Thymus (tissue), 11 donors: ENCODE measurements at regions not wholly inside any gene's neighbourhood (a gene's known extent, or its start where the extent isn't known, plus 50 kb on each side); places are given as distances from the start of the nearest gene placed in this dataset.
"Not testable (repeated sequence)": the region's sequence is repeated elsewhere in the genome, so short reads cannot be mapped to it uniquely, and the experiment has no call there.

ENCODE experiments used
- DNase-seq, 9 donors: peaks; one replicate each; pipeline ENCODE4 v3.0.0-alpha.2; 2013; ENCODE audit warnings: low spot score in 9 of 9, low read depth in 6 of 9, missing footprints in 1 of 9
- H3K27ac ChIP-seq, 2 donors: one replicate each; pipeline ENCODE4 v1.5.1; 2013; ENCODE audit warnings: control low read depth in 1 of 2, low read depth in 1 of 2, low read length in 1 of 2, mild to moderate bottlenecking in 1 of 2, moderate library complexity in 1 of 2
- H3K27me3 ChIP-seq, 2 donors: one replicate each; pipeline ENCODE4 v1.5.1; 2013; ENCODE audit warnings: low read length in 1 of 2; ENCODE audit not compliant: control insufficient read depth in 2 of 2, insufficient read depth in 1 of 2
- H3K36me3 ChIP-seq, 2 donors: one replicate each; pipeline ENCODE4 v1.5.1; 2013; ENCODE audit warnings: low read length in 1 of 2, mild to moderate bottlenecking in 1 of 2, moderate library complexity in 1 of 2; ENCODE audit not compliant: control insufficient read depth in 2 of 2, insufficient read depth in 2 of 2
- H3K4me1 ChIP-seq, 2 donors: one replicate each; pipeline ENCODE4 v1.5.1; 2013; ENCODE audit warnings: low read length in 2 of 2; ENCODE audit not compliant: control insufficient read depth in 2 of 2, insufficient read depth in 2 of 2
- H3K4me3 ChIP-seq, 2 donors: one replicate each; pipeline ENCODE4 v1.5.1; 2013; ENCODE audit warnings: low read length in 2 of 2, control low read depth in 1 of 2, mild to moderate bottlenecking in 1 of 2
- H3K9me3 ChIP-seq, 2 donors: one replicate each; pipeline ENCODE4 v1.5.1; 2013; ENCODE audit warnings: low read length in 1 of 2, mild to moderate bottlenecking in 1 of 2; ENCODE audit not compliant: control insufficient read depth in 2 of 2, insufficient read depth in 1 of 2
- WGBS: extraction: QIAGEN DNeasy Blood & Tissue Kit; methylation state at CpG from one replicate; pipeline ENCODE4 v1.1.7; 2013; 5-methylcytosine and 5-hydroxymethylcytosine counted together
- donor health status: healthy.

- no peaks in the 10 kb centered on the region for H3K9me3 ChIP-seq
- H3K36me3 ChIP-seq = no peaks in the 10 kb centered on the region
- no peak for DNase-seq
- no peaks in the 10 kb centered on the region for H3K27me3 ChIP-seq
- H3K27ac ChIP-seq = no peak overlapping the region
- no peak overlapping the region for H3K4me3 ChIP-seq
- WGBS = 79% methylated on average over 2 of the region's 2 CpGs
- H3K4me1 ChIP-seq = no peaks in the 10 kb centered on the region
Observed at GRCh38 chr3:147256739-147257138, 149.6 kb downstream of the ZIC4 start.

- WGBS = 97% methylated on average over 4 of the region's 4 CpGs
- H3K36me3 ChIP-seq = no peaks in the 10 kb centered on the region
- no peak for DNase-seq
- no peak overlapping the region for H3K4me3 ChIP-seq
- H3K27me3 ChIP-seq = no peaks in the 10 kb centered on the region
- no peaks in the 10 kb centered on the region for H3K9me3 ChIP-seq
- no peak overlapping the region for H3K27ac ChIP-seq
- no peaks in the 10 kb centered on the region for H3K4me1 ChIP-seq
Observed at GRCh38 chr3:147246906-147247305, 159.4 kb downstream of the ZIC4 start.

GRCh38 chr3:147245638-147246037, 160.7 kb downstream of the ZIC4 start:
- 97% methylated on average over 34 of the region's 34 CpGs for WGBS
- DNase-seq, H3K27ac ChIP-seq, H3K4me1 ChIP-seq, H3K36me3 ChIP-seq, H3K4me3 ChIP-seq, H3K27me3 ChIP-seq, H3K9me3 ChIP-seq: not testable (repeated sequence)

- not testable (repeated sequence) for H3K4me1 ChIP-seq, H3K4me3 ChIP-seq, DNase-seq, H3K27ac ChIP-seq, H3K36me3 ChIP-seq, H3K9me3 ChIP-seq, H3K27me3 ChIP-seq
- 92% methylated on average over 10 of the region's 10 CpGs for WGBS
Observed at GRCh38 chr3:147245022-147245421, 161.3 kb downstream of the ZIC4 start.

GRCh38 chr3:147244397-147244796, 161.9 kb downstream of the ZIC4 start:
- H3K27ac ChIP-seq = no peak overlapping the region

GRCh38 chr3:147240581-147240980, 165.8 kb downstream of the ZIC4 start:
- Histone ChIP-seq H3K36me3 (no peaks in the 10 kb centered on the region), H3K4me1 (no peaks in the 10 kb centered on the region), H3K27me3 (no peaks in the 10 kb centered on the region), H3K9me3 (no peaks in the 10 kb centered on the region), H3K4me3 (no peak overlapping the region), H3K27ac (no peak overlapping the region)
- no peak for DNase-seq
- WGBS = 98% methylated on average over 1 of the region's 1 CpG

More at GRCh38 chr3:147244397-147244796, 161.9 kb downstream of the ZIC4 start:
- DNase-seq = no peak
- H3K27me3 ChIP-seq = no peaks in the 10 kb centered on the region
- H3K4me1 ChIP-seq = no peaks in the 10 kb centered on the region
- H3K4me3 ChIP-seq = no peak overlapping the region
- no peaks in the 10 kb centered on the region for H3K36me3 ChIP-seq
- no peaks in the 10 kb centered on the region for H3K9me3 ChIP-seq

- no peak for DNase-seq
- Histone ChIP-seq H3K27me3 (no peaks in the 10 kb centered on the region), H3K27ac (no peak overlapping the region), H3K4me3 (no peak overlapping the region), H3K36me3 (no peaks in the 10 kb centered on the region), H3K4me1 (no peaks in the 10 kb centered on the region), H3K9me3 (no peaks in the 10 kb centered on the region)
- 66% methylated on average over 4 of the region's 4 CpGs for WGBS
Observed at GRCh38 chr3:147237991-147238390, 168.4 kb downstream of the ZIC4 start.

- not testable (repeated sequence) for H3K4me3 ChIP-seq, H3K36me3 ChIP-seq, H3K27me3 ChIP-seq, H3K4me1 ChIP-seq, DNase-seq, H3K27ac ChIP-seq, H3K9me3 ChIP-seq
- 62% methylated on average over 3 of the region's 3 CpGs for WGBS
Observed at GRCh38 chr3:147231980-147232379, 174.4 kb downstream of the ZIC4 start.

- Histone ChIP-seq H3K4me3 (no peak overlapping the region), H3K4me1 (no peaks in the 10 kb centered on the region), H3K9me3 (no peaks in the 10 kb centered on the region), H3K27ac (no peak overlapping the region), H3K36me3 (no peaks in the 10 kb centered on the region), H3K27me3 (no peaks in the 10 kb centered on the region)
- DNase-seq = no peak
- WGBS = 96% methylated on average over 2 of the region's 2 CpGs
Observed at GRCh38 chr3:147231111-147231510, 175.2 kb downstream of the ZIC4 start.

GRCh38 chr3:147222291-147222690, 184.1 kb downstream of the ZIC4 start:
- Histone ChIP-seq H3K9me3 (no peaks in the 10 kb centered on the region), H3K27me3 (no peaks in the 10 kb centered on the region), H3K36me3 (no peaks in the 10 kb centered on the region), H3K4me1 (no peaks in the 10 kb centered on the region), H3K27ac (no peak overlapping the region), H3K4me3 (no peak overlapping the region)
- no peak for DNase-seq
- WGBS = 91% methylated on average over 1 of the region's 1 CpG
